GM12878 (cell line): ENCODE measurements at regions not wholly inside any gene's neighbourhood (a gene's known extent, or its start where the extent isn't known, plus 50 kb on each side); places are given as distances from the start of the nearest gene placed in this dataset.

ENCODE experiments used
- ATAC-seq: fragments of 200-7000 bp; cut with Tn5 transposase; 3 replicates; pipeline ENCODE4 v1.9.1; 2020; ENCODE audit warnings: mild to moderate bottlenecking, moderate library complexity
- BruUV-seq: library from RNA; stranded (reverse); fragments of 400-500 nt; replicated peaks from 2 replicates; lab custom pipeline; 2021; lab: Mats Ljungman, UMichigan
- CTCF ChIA-PET: fragments of 300-600 bp; sonication (Branson Sonifier 250); formaldehyde crosslinking; extraction: SDS; loops from one replicate; lab custom pipeline; 2021; ENCODE audit warnings: inconsistent platforms; lab: Yijun Ruan, JAX
- POLR2A ChIA-PET: fragments of 350-600 bp; formaldehyde crosslinking; extraction: SDS; loops from one replicate; lab custom pipeline; 2021; ENCODE audit warnings: inconsistent platforms; lab: Charles Lee
- RAD21 ChIA-PET: fragments of 300-600 bp; sonication (Branson Sonifier 250); formaldehyde crosslinking; loops from one replicate; lab custom pipeline; 2023; ENCODE audit warnings: antibody characterized with exemption; ENCODE audit not compliant: unreplicated experiment; lab: Charles Lee
- SMC1A ChIA-PET: fragments of 300-600 bp; sonication (Branson Sonifier 250); formaldehyde crosslinking; loops from one replicate; lab custom pipeline; 2023; ENCODE audit not compliant: unreplicated experiment, uncharacterized antibody; lab: Charles Lee
- DNase-seq: peaks from one replicate; pipeline ENCODE4 v3.0.0-alpha.2; 2011; ENCODE audit warnings: low read depth, low spot score
- FAIRE-seq: peaks from 3 replicates; lab custom pipeline; 2011; peaks lifted over from hg19 to GRCh38; lab: Jason Lieb, UNC
- H2AFZ ChIP-seq: 2 replicates; pipeline ENCODE4 v1.6.0; 2011; ENCODE audit warnings: low read depth, low read length, control low read depth; ENCODE audit not compliant: control insufficient read depth
- H3K27ac ChIP-seq: 2 replicates; pipeline ENCODE4 v1.5.1; 2011; ENCODE audit warnings: control low read depth; ENCODE audit not compliant: control insufficient read depth, insufficient read depth
- H3K27me3 ChIP-seq, 2 experiments: replicated peaks in 1 of 2; 2 replicates each; pipeline versions ENCODE4 v1.6.0 to v1.6.1; 2011; ENCODE audit warnings: low read length in 1 of 2; ENCODE audit not compliant: control insufficient read depth in 2 of 2, insufficient read depth in 2 of 2
- H3K36me3 ChIP-seq, 2 experiments: 2 replicates each; pipeline ENCODE4 v1.5.1; 2011; ENCODE audit warnings: low read length in 1 of 2; ENCODE audit not compliant: control insufficient read depth in 2 of 2, insufficient read depth in 2 of 2
- H3K4me1 ChIP-seq: 2 replicates; pipeline ENCODE4 v1.6.1; 2011; ENCODE audit warnings: mild to moderate bottlenecking, low read length, moderate library complexity, mixed read lengths; ENCODE audit not compliant: control insufficient read depth, insufficient read depth
- H3K4me2 ChIP-seq: 2 replicates; pipeline ENCODE4 v1.6.0; 2011; ENCODE audit warnings: control low read depth; ENCODE audit not compliant: control insufficient read depth, insufficient read depth
- H3K4me3 ChIP-seq: fragments of 200-600 bp; sonication (generic); 2 replicates; pipeline ENCODE4 v1.5.1; 2016
- H3K79me2 ChIP-seq: 2 replicates; pipeline ENCODE4 v1.6.0; 2011; ENCODE audit warnings: low read length; ENCODE audit not compliant: control insufficient read depth, insufficient read depth
- H3K9ac ChIP-seq: 2 replicates; pipeline ENCODE4 v1.8.0; 2011; ENCODE audit warnings: low read length, control low read depth, mixed read lengths; ENCODE audit not compliant: control insufficient read depth, insufficient read depth
- H3K9me3 ChIP-seq: replicated peaks from 3 replicates; pipeline ENCODE4 v1.5.1; 2011; ENCODE audit warnings: mild to moderate bottlenecking, low read length; ENCODE audit not compliant: control insufficient read depth, insufficient read depth
- H4K20me1 ChIP-seq: 2 replicates; pipeline ENCODE4 v1.6.0; 2011; ENCODE audit not compliant: control insufficient read depth, insufficient read depth
- EZH2 ChIP-seq: IDR thresholded peaks from 2 replicates; pipeline ENCODE4 v1.6.1; 2012; ENCODE audit warnings: low read depth, mild to moderate bottlenecking, control low read depth, inconsistent platforms, low read length, borderline replicate concordance; ENCODE audit not compliant: control insufficient read depth
- HSF1 ChIP-seq: fragments of 150-350 bp; IDR thresholded peaks from 2 replicates; pipeline ENCODE4 v1.6.1; 2014; ENCODE audit warnings: mild to moderate bottlenecking, low read depth, low read length
- JUND ChIP-seq: IDR thresholded peaks from 2 replicates; pipeline ENCODE4 v1.6.1; 2012; ENCODE audit warnings: low read depth, mild to moderate bottlenecking, low read length, improper control_type of control experiment, moderate library complexity
- KAT2A ChIP-seq: conservative IDR thresholded peaks from 2 replicates; pipeline ENCODE4 v1.6.1; 2011; ENCODE audit warnings: low read depth, low read length; ENCODE audit not compliant: control insufficient read depth
- MTA2 ChIP-seq: fragments of 450-650 bp; IDR thresholded peaks from 2 replicates; pipeline ENCODE4 v1.6.1; 2016; ENCODE audit warnings: low read depth, mild to moderate bottlenecking, moderate library complexity
- POLR2AphosphoS2 ChIP-seq: IDR thresholded peaks from 2 replicates; pipeline ENCODE4 v1.6.1; 2011; ENCODE audit warnings: low read depth, mild to moderate bottlenecking, low read length, improper control_type of control experiment, moderate library complexity
- SKIL ChIP-seq: fragments of 450-650 bp; IDR thresholded peaks from 2 replicates; pipeline ENCODE4 v1.6.1; 2017; ENCODE audit warnings: mild to moderate bottlenecking, low read depth, inconsistent platforms; ENCODE audit not compliant: poor library complexity, severe bottlenecking
- SMAD1 ChIP-seq: fragments of 450-650 bp; IDR thresholded peaks from 2 replicates; pipeline ENCODE4 v1.6.1; 2018; ENCODE audit warnings: mild to moderate bottlenecking, low read depth; ENCODE audit not compliant: partially characterized antibody
- ZBTB33 ChIP-seq: fragments of 450-650 bp; IDR thresholded peaks from 2 replicates; pipeline ENCODE4 v1.6.1; 2017; ENCODE audit warnings: mild to moderate bottlenecking
- ZBTB4 ChIP-seq: fragments of 450-650 bp; formaldehyde crosslinking; IDR thresholded peaks from 2 replicates; pipeline ENCODE4 v1.4.0; 2022; ENCODE audit warnings: mild to moderate bottlenecking, moderate library complexity
- ZNF687 ChIP-seq: fragments of 450-650 bp; IDR thresholded peaks from 2 replicates; pipeline ENCODE4 v1.6.1; 2017; ENCODE audit warnings: mild to moderate bottlenecking, moderate library complexity
- WGBS: methylation state at CpG from one replicate; pipeline ENCODE4 v1.1.6; 2016; ENCODE audit warnings: low lambda C conversion rate; ENCODE audit not compliant: insufficient replicate concordance, insufficient coverage; ENCODE audit errors: missing lambda C conversion rate; 5-methylcytosine and 5-hydroxymethylcytosine counted together
- in situ Hi-C: fragments of 300-500 bp; cut with MboI; formaldehyde crosslinking; loops from 9 replicates; pipeline ENCODE4 v1.14.3; 2018; ENCODE audit warnings: mixed read lengths
- intact Hi-C: fragments of 100-400 bp; cut with micrococcal nuclease; formaldehyde crosslinking; loops from one replicate; pipeline ENCODE4 v1.14.2; 2022; ENCODE audit not compliant: unreplicated experiment

- Histone ChIP-seq H3K27ac (no peak overlapping the region), H3K4me1 (no peaks in the 10 kb centered on the region), H3K9me3 (no peaks in the 10 kb centered on the region), H3K9ac (no peak overlapping the region), H3K79me2 (no peaks in the 10 kb centered on the region), H2AFZ (no peak overlapping the region), H3K36me3 (no peaks in the 10 kb centered on the region), H3K27me3 (no peaks in the 10 kb centered on the region), H4K20me1 (no peaks in the 10 kb centered on the region), H3K4me2 (no peak overlapping the region), H3K4me3 (no peak overlapping the region)
- ATAC-seq: no peak
- no peak for FAIRE-seq
- intact Hi-C loops: no loop called here
- WGBS: 55% methylated on average over 4 of the region's 4 CpGs
- RAD21 ChIA-PET: no interaction called here
- BruUV-seq: no TSS peak
- DNase-seq: no peak
- in situ Hi-C loops: no loop called here
- SMC1A ChIA-PET: no interaction called here
- POLR2A ChIA-PET: no interaction called here
- CTCF ChIA-PET: no interaction called here
- TF ChIP-seq ZNF687 (no peak), HSF1 (no peak), MTA2 (no peak), SKIL (no peak), KAT2A (no peak), POLR2AphosphoS2 (no peak), ZBTB33 (no peak), SMAD1 (no peak), ZBTB4 (CRISPR knock-in tag) (no peak), EZH2 (no peak), JUND (no peak)
Measured at GRCh38 chr1:189563784-189564183, 913.9 kb downstream of the BRINP3 start.
